Transverse colon (tissue), 1 donor: ENCODE measurements at regions not wholly inside any gene's neighbourhood (a gene's known extent, or its start where the extent isn't known, plus 50 kb on each side); places are given as distances from the start of the nearest gene placed in this dataset.

Source experiments
- EP300 ChIP-seq: sonication (generic); formaldehyde crosslinking; IDR thresholded peaks from one replicate; pipeline ENCODE4 v1.6.1; 2017; ENCODE audit warnings: antibody characterized with exemption, low read depth
- POLR2A ChIP-seq: fragments of 450-650 bp; IDR thresholded peaks from one replicate; pipeline ENCODE4 v1.6.1; 2016; ENCODE audit warnings: antibody characterized with exemption, mild to moderate bottlenecking, moderate library complexity

GRCh38 chr15:46543626-46544025, 908.8 kb downstream of the SQOR start:
- no peak for TF ChIP-seq EP300
- no peak for TF ChIP-seq POLR2A
